Sigmoid colon (tissue), 3 donors: ENCODE measurements at regions not wholly inside any gene's neighbourhood (a gene's known extent, or its start where the extent isn't known, plus 50 kb on each side); places are given as distances from the start of the nearest gene placed in this dataset.

Experiments
- POLR2A ChIP-seq, 2 donors: fragments of 450-650 bp; IDR thresholded peaks; one replicate each; pipeline ENCODE4 v1.6.1; 2016; ENCODE audit warnings: antibody characterized with exemption in 2 of 2, mild to moderate bottlenecking in 2 of 2, moderate library complexity in 2 of 2
- TF ChIP-seq, protein P1 (sequence below), 4 experiments: fragments of 450-650 bp in 3 of 4; fragments of 200-600 bp in 1 of 4; IDR thresholded peaks; one replicate each; pipeline ENCODE4 v1.5.1; 2016 to 2019; ENCODE audit warnings: antibody characterized with exemption in 4 of 4, mild to moderate bottlenecking in 3 of 4, moderate library complexity in 2 of 4

DNA sequence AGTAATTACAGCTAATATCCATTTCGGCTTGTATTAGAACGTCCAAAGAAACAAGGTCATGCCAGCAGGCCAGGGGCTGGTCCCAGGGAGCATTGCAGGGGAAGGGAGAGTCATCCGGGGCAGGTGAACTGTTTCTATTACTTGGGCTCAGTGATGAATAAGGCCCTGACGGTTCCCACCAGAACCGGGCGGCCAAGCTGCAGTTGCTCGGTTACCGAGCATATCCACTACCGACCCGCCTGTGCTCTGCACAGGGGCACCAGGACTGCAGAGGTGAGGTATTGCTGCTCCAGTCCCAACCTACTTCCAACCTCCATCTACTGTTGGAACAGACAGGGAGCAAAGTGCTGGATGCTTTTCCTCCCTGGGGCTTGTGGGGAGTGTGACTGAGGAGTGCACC lies 295.5 kb downstream of the MAF start:
- TF ChIP-seq POLR2A (IDR thresholded peaks at IDR 0.05) = no peak
- TF ChIP-seq, protein P1, sequence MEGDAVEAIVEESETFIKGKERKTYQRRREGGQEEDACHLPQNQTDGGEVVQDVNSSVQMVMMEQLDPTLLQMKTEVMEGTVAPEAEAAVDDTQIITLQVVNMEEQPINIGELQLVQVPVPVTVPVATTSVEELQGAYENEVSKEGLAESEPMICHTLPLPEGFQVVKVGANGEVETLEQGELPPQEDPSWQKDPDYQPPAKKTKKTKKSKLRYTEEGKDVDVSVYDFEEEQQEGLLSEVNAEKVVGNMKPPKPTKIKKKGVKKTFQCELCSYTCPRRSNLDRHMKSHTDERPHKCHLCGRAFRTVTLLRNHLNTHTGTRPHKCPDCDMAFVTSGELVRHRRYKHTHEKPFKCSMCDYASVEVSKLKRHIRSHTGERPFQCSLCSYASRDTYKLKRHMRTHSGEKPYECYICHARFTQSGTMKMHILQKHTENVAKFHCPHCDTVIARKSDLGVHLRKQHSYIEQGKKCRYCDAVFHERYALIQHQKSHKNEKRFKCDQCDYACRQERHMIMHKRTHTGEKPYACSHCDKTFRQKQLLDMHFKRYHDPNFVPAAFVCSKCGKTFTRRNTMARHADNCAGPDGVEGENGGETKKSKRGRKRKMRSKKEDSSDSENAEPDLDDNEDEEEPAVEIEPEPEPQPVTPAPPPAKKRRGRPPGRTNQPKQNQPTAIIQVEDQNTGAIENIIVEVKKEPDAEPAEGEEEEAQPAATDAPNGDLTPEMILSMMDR (IDR thresholded peaks at IDR 0.05) = no peak
